PC-3 (cell line): ENCODE measurements at regions not wholly inside any gene's neighbourhood (a gene's known extent, or its start where the extent isn't known, plus 50 kb on each side); places are given as distances from the start of the nearest gene placed in this dataset.

Experiments used
- EZH2 ChIP-seq: fragments of 300-600 bp; sonication (generic); IDR thresholded peaks from one replicate; pipeline ENCODE4 v1.6.1; 2017; ENCODE audit warnings: antibody characterized with exemption, mild to moderate bottlenecking, low read length; ENCODE audit not compliant: unreplicated experiment
- EZH2phosphoT487 ChIP-seq: fragments of 300-600 bp; sonication (generic); IDR thresholded peaks from 2 replicates; pipeline ENCODE4 v1.6.1; 2018; ENCODE audit warnings: mild to moderate bottlenecking, antibody characterized with exemption, low read length, borderline replicate concordance
- TF ChIP-seq, protein P1 (sequence below): fragments of 300-600 bp; sonication (generic); conservative IDR thresholded peaks from 2 replicates; pipeline ENCODE4 v1.5.1; 2017; ENCODE audit warnings: antibody characterized with exemption, low read depth, mild to moderate bottlenecking, low read length

- TF ChIP-seq EZH2phosphoT487 (no peak), EZH2 (no peak)
- TF ChIP-seq, protein P1, sequence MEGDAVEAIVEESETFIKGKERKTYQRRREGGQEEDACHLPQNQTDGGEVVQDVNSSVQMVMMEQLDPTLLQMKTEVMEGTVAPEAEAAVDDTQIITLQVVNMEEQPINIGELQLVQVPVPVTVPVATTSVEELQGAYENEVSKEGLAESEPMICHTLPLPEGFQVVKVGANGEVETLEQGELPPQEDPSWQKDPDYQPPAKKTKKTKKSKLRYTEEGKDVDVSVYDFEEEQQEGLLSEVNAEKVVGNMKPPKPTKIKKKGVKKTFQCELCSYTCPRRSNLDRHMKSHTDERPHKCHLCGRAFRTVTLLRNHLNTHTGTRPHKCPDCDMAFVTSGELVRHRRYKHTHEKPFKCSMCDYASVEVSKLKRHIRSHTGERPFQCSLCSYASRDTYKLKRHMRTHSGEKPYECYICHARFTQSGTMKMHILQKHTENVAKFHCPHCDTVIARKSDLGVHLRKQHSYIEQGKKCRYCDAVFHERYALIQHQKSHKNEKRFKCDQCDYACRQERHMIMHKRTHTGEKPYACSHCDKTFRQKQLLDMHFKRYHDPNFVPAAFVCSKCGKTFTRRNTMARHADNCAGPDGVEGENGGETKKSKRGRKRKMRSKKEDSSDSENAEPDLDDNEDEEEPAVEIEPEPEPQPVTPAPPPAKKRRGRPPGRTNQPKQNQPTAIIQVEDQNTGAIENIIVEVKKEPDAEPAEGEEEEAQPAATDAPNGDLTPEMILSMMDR: no peak
These were observed 312.0 kb downstream of the OLFM4 start for GRCh38 chr13:53340505-53341143.
